Liver (tissue), 8 donors: ENCODE measurements at regions not wholly inside any gene's neighbourhood (a gene's known extent, or its start where the extent isn't known, plus 50 kb on each side); places are given as distances from the start of the nearest gene placed in this dataset.

ENCODE experiments used
- DNase-seq: peaks from one replicate; pipeline ENCODE4 v3.0.0-alpha.2; 2017; ENCODE audit warnings: low spot score
- H3K27ac ChIP-seq, 2 donors: one replicate each; pipeline ENCODE4 v1.7.0; 2013; ENCODE audit warnings: inconsistent platforms in 2 of 2, low read length in 2 of 2, control low read depth in 1 of 2, low read depth in 1 of 2, mild to moderate bottlenecking in 1 of 2
- H3K27me3 ChIP-seq, 4 donors: one replicate each; pipeline versions ENCODE4 v1.6.1 to v1.7.0; 2013; ENCODE audit warnings: low read length in 3 of 4, inconsistent platforms in 1 of 4, mild to moderate bottlenecking in 1 of 4, moderate library complexity in 1 of 4; ENCODE audit not compliant: control insufficient read depth in 4 of 4, insufficient read depth in 4 of 4
- H3K36me3 ChIP-seq, 4 donors: one replicate each; pipeline versions ENCODE4 v1.6.1 to v1.7.0; 2013; ENCODE audit warnings: low read length in 3 of 4, mild to moderate bottlenecking in 3 of 4, low read depth in 1 of 4, moderate library complexity in 1 of 4; ENCODE audit not compliant: control insufficient read depth in 4 of 4, insufficient read depth in 3 of 4
- H3K4me1 ChIP-seq, 4 donors: one replicate each; pipeline versions ENCODE4 v1.6.1 to v1.7.0; 2013; ENCODE audit warnings: low read length in 3 of 4, mild to moderate bottlenecking in 3 of 4, moderate library complexity in 1 of 4; ENCODE audit not compliant: control insufficient read depth in 4 of 4, insufficient read depth in 4 of 4
- H3K4me3 ChIP-seq, 3 donors: one replicate each; pipeline versions ENCODE4 v1.6.1 to v1.7.0; 2013; ENCODE audit warnings: low read length in 3 of 3, control low read depth in 1 of 3, low read depth in 1 of 3, mild to moderate bottlenecking in 1 of 3
- H3K9ac ChIP-seq, 2 donors: one replicate each; pipeline ENCODE4 v1.7.0; 2013; ENCODE audit warnings: low read length in 2 of 2, mild to moderate bottlenecking in 2 of 2, moderate library complexity in 2 of 2, control low read depth in 1 of 2, low read depth in 1 of 2
- H3K9me3 ChIP-seq, 4 donors: one replicate each; pipeline versions ENCODE4 v1.6.1 to v1.7.0; 2013; ENCODE audit warnings: low read length in 3 of 4; ENCODE audit not compliant: control insufficient read depth in 4 of 4
- ATF3 ChIP-seq: IDR thresholded peaks from 2 replicates; pipeline ENCODE4 v1.6.1; 2016; ENCODE audit warnings: antibody characterized with exemption
- CTCF ChIP-seq: fragments of 150-350 bp; IDR thresholded peaks from 2 replicates; pipeline ENCODE4 v1.5.1; 2017; ENCODE audit warnings: improper control_type of control experiment, low read depth, low read length; ENCODE audit not compliant: missing input control
- EGR1 ChIP-seq, 2 donors: IDR thresholded peaks; 2 replicates each; pipeline ENCODE4 v1.6.1; 2016 to 2018; ENCODE audit warnings: antibody characterized with exemption in 2 of 2, low read depth in 2 of 2
- FOXA1 ChIP-seq: IDR thresholded peaks from 2 replicates; pipeline ENCODE4 v1.6.1; 2016; ENCODE audit warnings: antibody characterized with exemption
- GABPA ChIP-seq, 2 donors: IDR thresholded peaks in 1 of 2; conservative IDR thresholded peaks in 1 of 2; 2 replicates each; pipeline ENCODE4 v1.6.1; 2016; ENCODE audit warnings: antibody characterized with exemption in 2 of 2, mild to moderate bottlenecking in 1 of 2, moderate library complexity in 1 of 2
- HNF4A ChIP-seq, 2 donors: conservative IDR thresholded peaks; 2 replicates each; pipeline ENCODE4 v1.6.1; 2016; ENCODE audit warnings: antibody characterized with exemption in 2 of 2, mild to moderate bottlenecking in 2 of 2
- JUND ChIP-seq, 2 donors: IDR thresholded peaks; 2 replicates each; pipeline ENCODE4 v1.6.1; 2016; ENCODE audit warnings: antibody characterized with exemption in 2 of 2
- RAD21 ChIP-seq, 2 donors: IDR thresholded peaks; 2 replicates each; pipeline ENCODE4 v1.6.1; 2016; ENCODE audit warnings: antibody characterized with exemption in 2 of 2, mild to moderate bottlenecking in 2 of 2
- RXRA ChIP-seq, 2 donors: IDR thresholded peaks; 2 replicates each; pipeline ENCODE4 v1.6.1; 2017 to 2018; ENCODE audit warnings: antibody characterized with exemption in 2 of 2, mild to moderate bottlenecking in 1 of 2
- SP1 ChIP-seq: IDR thresholded peaks from 2 replicates; pipeline ENCODE4 v1.6.1; 2018; ENCODE audit warnings: antibody characterized with exemption, mild to moderate bottlenecking
- TAF1 ChIP-seq: conservative IDR thresholded peaks from 2 replicates; pipeline ENCODE4 v1.6.1; 2016; ENCODE audit warnings: antibody characterized with exemption, mild to moderate bottlenecking
- YY1 ChIP-seq: IDR thresholded peaks from 2 replicates; pipeline ENCODE4 v1.6.1; 2016; ENCODE audit warnings: antibody characterized with exemption, mild to moderate bottlenecking
- ZBTB33 ChIP-seq: IDR thresholded peaks from 2 replicates; pipeline ENCODE4 v1.6.1; 2016; ENCODE audit warnings: antibody characterized with exemption
- WGBS: extraction: QIAGEN DNeasy Blood & Tissue Kit; methylation state at CpG from one replicate; pipeline ENCODE4 v1.1.7; 2013; 5-methylcytosine and 5-hydroxymethylcytosine counted together
- TF ChIP-seq, protein P1 (sequence below): IDR thresholded peaks from 2 replicates; pipeline ENCODE4 v1.6.1; 2016; ENCODE audit warnings: antibody characterized with exemption, mild to moderate bottlenecking
- donor health status: healthy.
- donor health status: healthy.
- donor health status: healthy.
- donor health status: healthy.
- donor health status: healthy.

GRCh38 chr17:36742267-36743000 is 141.1 kb downstream of the MRM1 start (continued):
- TF ChIP-seq, protein P1, sequence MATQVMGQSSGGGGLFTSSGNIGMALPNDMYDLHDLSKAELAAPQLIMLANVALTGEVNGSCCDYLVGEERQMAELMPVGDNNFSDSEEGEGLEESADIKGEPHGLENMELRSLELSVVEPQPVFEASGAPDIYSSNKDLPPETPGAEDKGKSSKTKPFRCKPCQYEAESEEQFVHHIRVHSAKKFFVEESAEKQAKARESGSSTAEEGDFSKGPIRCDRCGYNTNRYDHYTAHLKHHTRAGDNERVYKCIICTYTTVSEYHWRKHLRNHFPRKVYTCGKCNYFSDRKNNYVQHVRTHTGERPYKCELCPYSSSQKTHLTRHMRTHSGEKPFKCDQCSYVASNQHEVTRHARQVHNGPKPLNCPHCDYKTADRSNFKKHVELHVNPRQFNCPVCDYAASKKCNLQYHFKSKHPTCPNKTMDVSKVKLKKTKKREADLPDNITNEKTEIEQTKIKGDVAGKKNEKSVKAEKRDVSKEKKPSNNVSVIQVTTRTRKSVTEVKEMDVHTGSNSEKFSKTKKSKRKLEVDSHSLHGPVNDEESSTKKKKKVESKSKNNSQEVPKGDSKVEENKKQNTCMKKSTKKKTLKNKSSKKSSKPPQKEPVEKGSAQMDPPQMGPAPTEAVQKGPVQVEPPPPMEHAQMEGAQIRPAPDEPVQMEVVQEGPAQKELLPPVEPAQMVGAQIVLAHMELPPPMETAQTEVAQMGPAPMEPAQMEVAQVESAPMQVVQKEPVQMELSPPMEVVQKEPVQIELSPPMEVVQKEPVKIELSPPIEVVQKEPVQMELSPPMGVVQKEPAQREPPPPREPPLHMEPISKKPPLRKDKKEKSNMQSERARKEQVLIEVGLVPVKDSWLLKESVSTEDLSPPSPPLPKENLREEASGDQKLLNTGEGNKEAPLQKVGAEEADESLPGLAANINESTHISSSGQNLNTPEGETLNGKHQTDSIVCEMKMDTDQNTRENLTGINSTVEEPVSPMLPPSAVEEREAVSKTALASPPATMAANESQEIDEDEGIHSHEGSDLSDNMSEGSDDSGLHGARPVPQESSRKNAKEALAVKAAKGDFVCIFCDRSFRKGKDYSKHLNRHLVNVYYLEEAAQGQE: no peak
- TF ChIP-seq ATF3 (no peak), HNF4A (conservative IDR thresholded peaks at IDR 0.05) (no peak)

DNA sequence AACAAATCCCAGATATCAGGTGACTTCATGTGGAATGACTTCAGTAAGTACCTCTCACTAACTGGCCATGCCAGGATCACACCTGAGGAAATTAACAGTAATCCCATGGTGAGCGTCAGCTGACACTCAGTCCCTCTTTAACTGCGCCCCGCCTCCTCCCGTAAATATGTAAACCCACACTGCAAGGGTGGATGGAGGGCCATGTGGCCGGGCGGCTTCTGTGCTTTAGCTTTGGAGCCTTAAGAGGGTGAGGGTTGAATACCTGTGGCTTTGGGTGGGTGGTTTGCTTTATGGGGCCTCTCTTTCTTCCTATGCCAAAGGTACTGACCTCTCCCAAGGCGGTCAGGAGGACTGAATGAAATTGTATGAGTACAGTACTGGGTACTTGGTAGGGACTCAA is 141.7 kb downstream of the MRM1 start:
- H3K9ac ChIP-seq: no peak overlapping the region
- H3K4me3 ChIP-seq: no peak overlapping the region
- H3K27ac ChIP-seq: no peak overlapping the region
- no peaks in the 10 kb centered on the region for H3K36me3 ChIP-seq
- no peaks in the 10 kb centered on the region for H3K9me3 ChIP-seq
- H3K4me1 ChIP-seq: no peaks in the 10 kb centered on the region
- peaks cover 0 to 5% (median 0%) of the 10 kb centered on the region in 4 donors for H3K27me3 ChIP-seq
- no peak for TF ChIP-seq CTCF
- no peak for TF ChIP-seq SP1
- no peak for TF ChIP-seq JUND (IDR thresholded peaks at IDR 0.05)
- DNase-seq: no peak
- 72% methylated on average over 7 of the region's 7 CpGs for WGBS

DNA sequence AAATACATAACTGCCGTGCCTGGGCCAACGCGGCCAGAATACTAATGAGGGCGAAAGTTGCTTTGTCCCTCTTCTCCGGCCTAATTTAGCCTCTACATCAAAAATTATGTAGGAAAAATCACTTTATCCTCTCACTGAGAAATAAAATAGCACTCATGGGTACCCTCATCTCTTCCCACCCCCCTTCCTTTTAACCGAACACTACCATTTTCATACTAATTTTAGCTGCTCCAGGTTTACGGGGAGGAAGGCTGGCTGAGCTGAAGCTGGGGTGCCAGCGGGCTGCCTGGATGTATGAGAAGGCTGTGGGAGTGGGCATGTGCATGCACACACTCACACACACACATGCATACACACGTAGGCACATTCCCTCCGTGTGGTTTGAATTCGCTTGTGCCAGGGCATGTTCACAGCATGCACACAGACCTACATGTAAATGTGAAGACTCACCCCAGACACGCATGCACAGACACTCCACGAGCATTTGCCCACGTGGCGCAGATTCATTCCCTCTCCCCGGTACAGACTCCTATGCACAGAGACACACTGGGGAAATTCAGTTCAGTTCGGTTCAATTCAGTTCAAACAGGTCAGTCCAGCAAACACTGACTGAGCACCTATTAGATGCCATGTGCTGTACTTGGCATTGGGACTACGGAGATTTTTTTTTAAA is 145.1 kb downstream of the MRM1 start:
- TF ChIP-seq FOXA1 (no peak), TAF1 (no peak), RAD21 (IDR thresholded peaks at IDR 0.05) (no peak), JUND (IDR thresholded peaks at IDR 0.05) (no peak), HNF4A (conservative IDR thresholded peaks at IDR 0.05) (no peak), EGR1 (IDR thresholded peaks at IDR 0.05; ENCODE audit: low read depth in 2 of 2) (no peak), RXRA (IDR thresholded peaks at IDR 0.05) (no peak), GABPA (IDR thresholded peaks at IDR 0.05 in 1 of 2, conservative IDR thresholded peaks at IDR 0.05 in 1 of 2) (no peak), CTCF (no peak), YY1 (no peak), ZBTB33 (no peak)
- H3K9ac ChIP-seq: no peak overlapping the region

More for the DNA sequence above, 145.1 kb downstream of the MRM1 start:
- Histone ChIP-seq H3K27ac (no peak overlapping the region), H3K36me3 (no peaks in the 10 kb centered on the region), H3K4me1 (no peaks in the 10 kb centered on the region), H3K9me3 (no peaks in the 10 kb centered on the region), H3K4me3 (no peak overlapping the region), H3K27me3 (peaks cover 0 to 2% (median 0%) of the 10 kb centered on the region in 4 donors)
- no peak for DNase-seq
- WGBS: 92% methylated on average over 18 of the region's 18 CpGs
